ENCODE measurements at regions not wholly inside any gene's neighbourhood (a gene's known extent, or its start where the extent isn't known, plus 50 kb on each side); places are given as distances from the start of the nearest gene placed in this dataset.

GRCh38 chr16:61289141-61289540 lies 747.1 kb downstream of the CDH8 start:
- Histone ChIP-seq H3K4me2 (ENCODE audit: control insufficient read depth, insufficient read depth) (no peak overlapping the region), H3K36me3 (ENCODE audit: control insufficient read depth in 2 of 2, insufficient read depth in 2 of 2, low read length in 1 of 2) (no peaks in the 10 kb centered on the region), H2AFZ (ENCODE audit: control insufficient read depth, low read depth, low read length) (no peak overlapping the region), H3K9me3 (replicated peaks; ENCODE audit: control insufficient read depth, insufficient read depth, low read length) (no peaks in the 10 kb centered on the region), H3K9ac (ENCODE audit: control insufficient read depth, insufficient read depth, low read length) (no peak overlapping the region), H4K20me1 (ENCODE audit: control insufficient read depth, insufficient read depth) (no peaks in the 10 kb centered on the region), H3K79me2 (ENCODE audit: control insufficient read depth, insufficient read depth, low read length) (no peaks in the 10 kb centered on the region), H3K27me3 (replicated peaks in 1 of 2; ENCODE audit: control insufficient read depth in 2 of 2, insufficient read depth in 2 of 2, low read length in 1 of 2) (no peaks in the 10 kb centered on the region), H3K4me3 (no peak overlapping the region), H3K4me1 (ENCODE audit: control insufficient read depth, insufficient read depth, low read length) (no peaks in the 10 kb centered on the region), H3K27ac (ENCODE audit: control insufficient read depth, insufficient read depth) (no peak overlapping the region)
- POLR2A ChIA-PET, result no interaction called here
- 50% methylated on average over 2 of the region's 2 CpGs for WGBS (ENCODE audit: insufficient coverage, insufficient replicate concordance, low lambda C conversion rate, missing lambda C conversion rate)
- RAD21 ChIA-PET (ENCODE audit: unreplicated experiment), result no interaction called here
- FAIRE-seq (no peak), DNase-seq (ENCODE audit: low read depth, low spot score) (no peak), ATAC-seq (no peak)
- CTCF ChIA-PET, result no interaction called here
- BruUV-seq (replicated peaks), result no TSS peak
- in situ Hi-C loops (cut with MboI), result no loop called here
- SMC1A ChIA-PET (ENCODE audit: uncharacterized antibody, unreplicated experiment), result interaction anchor here (1.1 kb wide), 1 partner anchor 15 kb away, joined by 3 read pairs; no protein-coding TSS in a partner anchor
- intact Hi-C loops (cut with micrococcal nuclease; ENCODE audit: unreplicated experiment), result no loop called here
- TF ChIP-seq JUND (IDR thresholded peaks at IDR 0.05; ENCODE audit: low read depth, low read length) (no peak), EZH2 (IDR thresholded peaks at IDR 0.05; ENCODE audit: borderline replicate concordance, control insufficient read depth, low read depth, low read length) (no peak), ZNF592 (IDR thresholded peaks at IDR 0.05) (no peak), RAD21 (IDR thresholded peaks at IDR 0.05; ENCODE audit: insufficient read depth, low read depth, low read length) (no peak), SMC3 (IDR thresholded peaks at IDR 0.05; ENCODE audit: borderline replicate concordance, low read length) (no peak), USF1 (IDR thresholded peaks at IDR 0.05; ENCODE audit: borderline replicate concordance, extremely low read length, insufficient read depth, low read depth, low read length) (no peak), REST (IDR thresholded peaks at IDR 0.05; ENCODE audit: low read depth, low read length) (no peak), ELK1 (IDR thresholded peaks at IDR 0.05; ENCODE audit: low read depth, low read length) (no peak), PBX3 (IDR thresholded peaks at IDR 0.05; ENCODE audit: insufficient replicate concordance, low read depth, low read length) (no peak)
